ENCODE measurements at regions not wholly inside any gene's neighbourhood (a gene's known extent, or its start where the extent isn't known, plus 50 kb on each side); places are given as distances from the start of the nearest gene placed in this dataset.

- TF ChIP-seq CTCF (IDR thresholded peaks at IDR 0.05; ENCODE audit: low read length) (no peak), EZH2 (optimal IDR thresholded peaks at IDR 0.05; ENCODE audit: low read depth, low read length) (no peak)
These were observed 96.1 kb upstream of the DIO3 start for GRCh38 chr14:101464984-101465794.

Data from MM.1S (cell line).